ENCODE measurements at regions not wholly inside any gene's neighbourhood (a gene's known extent, or its start where the extent isn't known, plus 50 kb on each side); places are given as distances from the start of the nearest gene placed in this dataset.
"Not testable (repeated sequence)": the region's sequence is repeated elsewhere in the genome, so short reads cannot be mapped to it uniquely, and the experiment has no call there.

DNA sequence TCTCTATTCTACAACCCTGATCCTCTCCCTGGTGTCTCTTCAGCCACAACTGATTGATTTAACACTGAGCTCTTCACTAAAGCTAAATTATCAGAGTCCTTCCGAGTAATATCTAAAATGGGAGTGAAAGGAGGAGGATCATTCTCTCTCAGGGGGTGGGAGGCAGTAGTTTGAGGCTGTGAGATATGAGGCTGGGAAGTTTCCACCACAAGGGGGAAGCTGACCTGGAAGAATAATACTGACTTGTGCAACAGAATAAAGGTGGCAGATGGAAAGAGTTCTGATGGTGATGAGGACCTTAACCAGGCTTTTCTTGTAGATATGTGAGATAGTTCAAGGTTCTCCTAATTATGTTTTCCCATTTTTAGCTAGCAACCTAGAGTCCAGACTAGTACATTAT is 118.1 kb upstream of the ERV3-1 start:
- DNase-seq; H3K27me3 Mint-ChIP-seq; H3K9me3 Mint-ChIP-seq; H3K4me1 Mint-ChIP-seq; CTCF ChIA-PET; POLR2A ChIA-PET; H3K27ac Mint-ChIP-seq; H3K4me3 Mint-ChIP-seq; H3K36me3 Mint-ChIP-seq (ENCODE audit: low read depth): not testable (repeated sequence)

DNA sequence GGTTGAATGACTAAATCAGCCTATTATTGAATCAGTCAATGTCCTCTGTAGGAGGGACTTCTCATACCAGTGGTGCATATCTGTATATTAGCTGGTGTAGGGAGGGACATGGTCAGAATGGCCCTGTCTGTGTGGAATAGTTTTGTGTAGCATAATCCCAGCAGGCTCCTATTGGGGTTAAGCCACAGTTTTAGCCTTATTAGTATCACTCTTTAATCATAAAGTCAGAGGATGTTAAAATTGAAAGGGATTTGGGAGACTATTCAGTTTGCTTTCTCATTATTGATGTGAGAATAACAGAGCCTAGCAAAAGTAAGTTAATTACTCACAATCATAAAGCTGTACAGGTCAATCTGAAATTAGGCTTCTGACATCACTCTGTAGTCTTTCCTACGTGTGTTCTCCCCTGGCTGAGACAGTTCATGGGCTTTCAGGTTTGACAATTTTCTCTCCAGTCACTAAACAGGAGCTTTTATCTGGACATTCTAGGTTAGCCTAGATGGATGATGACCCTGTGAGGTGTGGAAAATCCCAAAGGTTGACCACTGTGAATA is 99.2 kb upstream of the ERV3-1 start:
- H3K36me3 Mint-ChIP-seq (ENCODE audit: low read depth); CTCF ChIA-PET; H3K27me3 Mint-ChIP-seq; H3K9me3 Mint-ChIP-seq; DNase-seq; H3K4me1 Mint-ChIP-seq; POLR2A ChIA-PET; H3K4me3 Mint-ChIP-seq; H3K27ac Mint-ChIP-seq: not testable (repeated sequence)

DNA sequence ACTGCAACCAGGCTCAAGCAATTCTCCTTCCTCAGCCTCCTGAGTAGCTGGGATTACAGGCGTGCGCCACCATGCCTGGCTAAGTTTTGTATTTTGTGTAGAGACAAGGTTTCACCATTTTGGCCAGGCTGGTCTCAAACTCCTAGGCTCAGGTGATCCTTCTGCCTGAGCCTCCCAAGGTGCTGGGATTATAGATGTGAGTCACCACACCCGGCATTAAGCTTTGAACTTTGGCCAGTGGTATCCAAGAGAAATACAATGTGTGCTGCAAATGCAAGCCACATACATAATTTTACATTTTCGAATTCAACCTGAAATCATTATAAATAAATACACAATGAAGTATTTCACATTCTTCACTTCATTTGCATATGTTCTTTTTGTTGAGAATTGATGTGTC is 94.0 kb upstream of the ERV3-1 start:
- H3K4me3 Mint-ChIP-seq; H3K27ac Mint-ChIP-seq; POLR2A ChIA-PET; CTCF ChIA-PET; H3K36me3 Mint-ChIP-seq (ENCODE audit: low read depth); H3K4me1 Mint-ChIP-seq; DNase-seq; H3K9me3 Mint-ChIP-seq; H3K27me3 Mint-ChIP-seq: not testable (repeated sequence)

DNA sequence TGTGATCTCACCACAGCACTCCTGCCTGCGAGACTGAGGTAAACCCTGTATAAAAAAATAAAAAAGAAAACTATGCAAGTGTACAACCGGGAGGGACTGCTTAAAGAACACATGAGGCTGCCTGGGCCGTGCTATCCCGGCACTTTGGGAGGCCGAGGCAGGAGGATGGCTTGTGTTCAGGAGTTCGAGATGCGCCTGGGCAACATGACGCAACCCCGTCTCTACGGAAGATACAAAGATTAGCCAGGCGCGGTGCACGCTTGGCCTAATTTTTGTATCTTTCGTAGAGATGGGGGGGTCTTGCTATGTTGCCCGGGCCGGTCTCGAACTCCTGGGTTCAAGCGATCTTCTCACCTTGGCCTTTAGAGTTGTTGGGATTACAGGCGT is 75.2 kb upstream of the ERV3-1 start:
- CTCF ChIA-PET; DNase-seq; H3K9me3 Mint-ChIP-seq; H3K36me3 Mint-ChIP-seq (ENCODE audit: low read depth); POLR2A ChIA-PET; H3K4me1 Mint-ChIP-seq; H3K27me3 Mint-ChIP-seq: not testable (repeated sequence)
- H3K27ac Mint-ChIP-seq: peak overlapping the region; percentile 94
- H3K4me3 Mint-ChIP-seq: peak overlapping the region; percentile 85

DNA sequence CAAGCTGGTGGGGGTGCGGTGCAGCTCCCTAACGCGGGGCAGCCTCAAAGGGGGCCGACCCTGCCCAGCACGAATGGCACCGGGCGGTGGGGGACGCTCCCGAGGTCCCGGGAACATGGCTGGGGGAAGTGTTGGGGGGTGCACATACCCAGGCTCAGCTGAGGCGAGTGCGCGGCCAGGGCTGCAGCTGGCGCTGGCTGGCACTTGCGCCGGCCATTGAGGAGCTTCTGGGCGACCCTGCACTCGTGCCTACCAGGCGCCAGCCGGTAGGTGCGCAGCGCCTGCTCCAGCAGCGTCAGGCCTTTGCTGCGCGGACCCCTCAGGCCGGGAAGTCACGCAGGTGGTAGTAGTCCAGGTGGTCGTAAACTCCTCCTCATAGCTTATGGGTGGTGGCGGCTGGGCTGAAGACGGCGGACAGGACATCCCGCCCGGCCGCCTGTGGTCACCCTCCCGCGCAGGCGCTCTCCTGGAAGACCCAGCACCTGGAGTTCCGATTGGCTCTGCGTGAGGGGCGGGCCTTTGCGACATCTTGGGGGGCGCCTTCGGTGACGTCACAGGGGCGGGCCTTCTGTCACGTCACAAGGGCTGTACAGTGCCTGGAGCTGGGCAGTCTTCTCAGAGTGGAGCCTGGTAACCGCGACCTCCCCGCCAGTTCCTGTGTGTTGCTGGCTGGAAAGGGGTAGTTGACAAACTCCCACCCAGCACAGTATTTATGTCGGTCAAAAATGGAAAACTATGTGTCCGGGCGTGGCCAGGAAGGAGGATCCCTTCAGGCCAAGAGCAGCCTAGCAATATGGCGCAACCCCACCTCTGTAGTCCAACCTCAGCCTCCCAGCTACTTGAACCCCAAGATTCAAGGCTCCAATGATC is 74.5 kb upstream of the ERV3-1 start:
- CTCF ChIA-PET, POLR2A ChIA-PET: not testable (repeated sequence)

DNA sequence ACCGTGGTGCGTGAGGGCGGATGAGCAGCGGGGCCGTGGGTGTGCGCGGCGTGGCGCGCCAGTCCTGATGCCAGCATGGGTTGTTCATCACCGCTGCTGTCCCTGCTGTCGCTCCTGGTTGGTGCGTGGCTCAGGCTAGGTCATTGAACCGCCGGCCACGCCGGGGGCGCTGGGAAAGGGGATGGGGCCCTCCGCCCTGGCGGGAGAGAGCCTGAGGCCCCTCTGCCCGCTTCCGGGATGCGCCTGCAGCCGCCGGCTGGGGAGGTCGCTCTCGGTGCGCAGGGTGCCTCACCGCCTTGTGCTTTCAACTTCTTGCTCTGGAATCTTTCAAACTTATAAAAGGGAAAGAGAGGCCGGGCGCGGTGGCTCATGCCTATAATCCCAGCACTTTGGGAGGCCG is 68.5 kb upstream of the ERV3-1 start:
- DNase-seq, H3K4me1 Mint-ChIP-seq, H3K9me3 Mint-ChIP-seq, CTCF ChIA-PET, H3K27ac Mint-ChIP-seq, H3K4me3 Mint-ChIP-seq, POLR2A ChIA-PET, H3K27me3 Mint-ChIP-seq: not testable (repeated sequence)
- H3K36me3 Mint-ChIP-seq (ENCODE audit: low read depth): peaks cover 25% of the 10 kb centered on the region

More for the DNA sequence above, 74.5 kb upstream of the ERV3-1 start:
- H3K36me3 Mint-ChIP-seq (ENCODE audit: low read depth); H3K4me1 Mint-ChIP-seq; H3K9me3 Mint-ChIP-seq; H3K27me3 Mint-ChIP-seq: not testable (repeated sequence)
- Mint-ChIP-seq H3K27ac (peak overlapping the region; percentile 94), H3K4me3 (peak overlapping the region; percentile 85)
- peak; percentile 90 for DNase-seq

DNA sequence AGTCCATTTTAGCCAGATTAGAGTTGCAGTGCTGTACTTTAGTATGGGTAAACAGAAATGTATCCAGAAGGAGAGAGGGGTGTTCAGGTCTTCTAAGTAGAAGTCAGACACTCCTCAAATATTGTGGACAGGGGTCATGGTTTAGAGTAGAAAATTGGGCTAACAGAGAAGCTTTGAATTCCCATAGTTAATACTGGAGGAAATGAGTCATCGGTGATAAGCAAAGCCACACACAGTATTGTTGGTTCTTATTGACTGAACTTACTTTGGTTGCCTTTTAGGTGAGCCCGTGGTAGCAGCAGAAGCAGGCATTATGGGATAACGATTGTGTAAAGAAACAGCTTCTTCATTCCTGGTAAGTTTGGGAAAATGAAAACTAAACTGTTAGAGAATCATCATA is 66.7 kb upstream of the ERV3-1 start:
- peaks cover 38% of the 10 kb centered on the region for H3K36me3 Mint-ChIP-seq (ENCODE audit: low read depth)
- H3K27ac Mint-ChIP-seq, CTCF ChIA-PET, H3K9me3 Mint-ChIP-seq, H3K4me3 Mint-ChIP-seq, H3K27me3 Mint-ChIP-seq, DNase-seq, H3K4me1 Mint-ChIP-seq, POLR2A ChIA-PET: not testable (repeated sequence)

DNA sequence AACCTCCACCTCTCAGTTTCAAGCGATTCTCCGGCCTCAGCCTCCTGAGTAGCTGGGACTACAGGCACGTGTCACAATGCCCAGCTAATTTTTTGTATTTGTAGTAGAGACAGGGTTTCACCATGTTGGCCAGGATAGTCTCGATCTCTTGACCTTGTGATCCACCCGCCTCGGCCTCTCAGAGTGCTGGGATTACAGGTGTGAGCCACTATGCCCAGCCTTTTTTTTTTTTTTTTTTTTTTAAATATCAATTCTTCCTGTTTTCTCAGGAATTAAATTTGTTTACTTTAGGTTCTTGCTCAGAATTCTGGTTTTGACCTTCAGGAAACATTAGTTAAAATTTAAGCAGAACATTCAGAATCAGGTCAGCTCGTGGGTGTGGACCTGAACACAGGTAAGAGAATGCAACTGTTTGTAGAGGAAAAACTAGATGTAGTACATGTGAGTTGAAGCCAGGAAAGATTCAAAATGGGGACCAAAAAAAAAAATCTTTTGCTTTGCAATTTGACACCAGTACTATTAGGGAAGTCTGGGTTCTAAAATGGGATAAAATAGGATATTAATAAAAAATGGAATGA is 65.5 kb upstream of the ERV3-1 start:
- H3K27me3 Mint-ChIP-seq, CTCF ChIA-PET, H3K27ac Mint-ChIP-seq, DNase-seq, POLR2A ChIA-PET, H3K9me3 Mint-ChIP-seq, H3K4me1 Mint-ChIP-seq, H3K4me3 Mint-ChIP-seq: not testable (repeated sequence)
- H3K36me3 Mint-ChIP-seq (ENCODE audit: low read depth): peaks cover 36% of the 10 kb centered on the region

DNA sequence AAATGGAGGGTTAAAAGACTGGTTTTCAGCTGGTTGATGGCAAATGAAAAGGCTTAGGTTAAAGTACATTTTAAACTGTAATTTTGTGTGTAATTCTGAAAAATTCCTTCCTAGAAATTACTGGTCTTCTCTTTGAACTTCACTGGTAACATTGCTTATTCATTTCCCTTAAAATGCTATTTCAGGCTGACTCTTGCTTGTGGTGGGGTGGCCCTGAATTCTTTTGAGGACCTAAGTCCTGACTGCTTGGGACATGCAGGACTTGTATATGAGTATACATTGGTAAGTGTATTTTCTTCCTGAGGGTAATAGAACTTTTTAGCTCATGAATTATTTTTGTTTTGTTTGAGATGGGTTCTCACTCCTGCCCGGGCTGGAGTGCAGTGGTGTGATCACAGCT is 63.0 kb upstream of the ERV3-1 start:
- POLR2A ChIA-PET, H3K4me3 Mint-ChIP-seq, H3K4me1 Mint-ChIP-seq, DNase-seq, CTCF ChIA-PET, H3K27ac Mint-ChIP-seq, H3K9me3 Mint-ChIP-seq, H3K27me3 Mint-ChIP-seq: not testable (repeated sequence)
- peaks cover 47% of the 10 kb centered on the region for H3K36me3 Mint-ChIP-seq (ENCODE audit: low read depth)

DNA sequence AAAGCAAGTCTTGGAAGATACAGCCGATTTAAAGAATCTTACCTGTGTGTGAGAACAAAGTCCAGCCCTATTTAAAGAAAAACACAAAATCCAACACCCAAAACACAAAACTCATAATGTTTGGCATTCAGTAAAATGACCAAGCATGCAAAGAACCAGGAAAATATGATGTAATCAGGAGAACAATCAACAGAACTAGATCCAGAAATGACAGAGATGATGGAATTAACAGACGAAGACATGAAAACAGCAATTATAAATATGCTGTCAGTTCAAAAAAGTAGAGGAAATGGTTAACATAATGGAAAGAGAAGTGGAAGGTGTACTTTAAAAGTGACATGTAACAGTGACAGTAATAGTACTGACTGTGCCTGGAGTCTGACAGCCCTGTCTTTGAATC is 56.1 kb upstream of the ERV3-1 start:
- H3K27ac Mint-ChIP-seq, H3K27me3 Mint-ChIP-seq, DNase-seq, H3K4me1 Mint-ChIP-seq, POLR2A ChIA-PET, H3K4me3 Mint-ChIP-seq, CTCF ChIA-PET, H3K9me3 Mint-ChIP-seq: not testable (repeated sequence)
- peaks cover 33% of the 10 kb centered on the region for H3K36me3 Mint-ChIP-seq (ENCODE audit: low read depth)

DNA sequence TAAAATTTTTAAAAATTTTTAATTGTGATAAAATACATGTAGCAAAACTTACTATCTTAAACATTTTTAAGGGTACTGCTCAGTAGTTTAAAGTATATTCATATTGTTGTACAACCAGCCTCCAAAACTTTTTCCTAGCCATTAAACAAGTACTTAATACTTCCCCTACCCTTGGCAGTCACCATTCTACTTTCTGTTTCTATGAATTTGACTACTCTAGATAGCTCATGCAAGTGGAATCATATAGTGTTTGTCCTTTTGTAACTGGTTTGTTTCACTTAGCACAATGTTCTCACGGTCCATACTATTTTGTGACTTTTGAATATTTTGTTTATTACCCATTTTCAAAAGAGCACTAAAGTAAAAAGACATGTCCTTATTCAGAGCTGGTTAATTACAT is 52.8 kb upstream of the ERV3-1 start:
- H3K4me1 Mint-ChIP-seq, H3K9me3 Mint-ChIP-seq, POLR2A ChIA-PET, H3K4me3 Mint-ChIP-seq, CTCF ChIA-PET, H3K27me3 Mint-ChIP-seq, H3K27ac Mint-ChIP-seq, DNase-seq: not testable (repeated sequence)
- H3K36me3 Mint-ChIP-seq (ENCODE audit: low read depth): peaks cover 43% of the 10 kb centered on the region
